Fibroblast of lung (primary cell): ENCODE measurements at regions not wholly inside any gene's neighbourhood (a gene's known extent, or its start where the extent isn't known, plus 50 kb on each side); places are given as distances from the start of the nearest gene placed in this dataset.

Experiments used
- CTCF ChIP-seq, 2 donors: IDR thresholded peaks in 1 of 2; conservative IDR thresholded peaks in 1 of 2; 1 replicate in 1 of 2; 2 replicates in 1 of 2; pipeline ENCODE4 v1.5.1; 2011 to 2012; ENCODE audit warnings: low read length in 2 of 2, control low read depth in 1 of 2, inconsistent platforms in 1 of 2, low read depth in 1 of 2, mild to moderate bottlenecking in 1 of 2
- EZH2 ChIP-seq: IDR thresholded peaks from 2 replicates; pipeline ENCODE4 v1.5.1; 2012; ENCODE audit warnings: low read length, control low read depth, mild to moderate bottlenecking; ENCODE audit errors: missing control alignments

GRCh38 chr5:125321654-125322053 lies 575.2 kb upstream of the ZNF608 start:
- no peak for TF ChIP-seq CTCF (conservative IDR thresholded peaks at IDR 0.05 in 1 of 2, IDR thresholded peaks at IDR 0.05 in 1 of 2; ENCODE audit: low read depth in 1 of 2, low read length in 2 of 2)
- TF ChIP-seq EZH2 = no peak
